NCI-H1048 (cell line): ENCODE measurements at regions not wholly inside any gene's neighbourhood (a gene's known extent, or its start where the extent isn't known, plus 50 kb on each side); places are given as distances from the start of the nearest gene placed in this dataset.
"Not testable (repeated sequence)": the region's sequence is repeated elsewhere in the genome, so short reads cannot be mapped to it uniquely, and the experiment has no call there.

ENCODE experiments used
- DNase-seq: peaks from one replicate; lab custom pipeline; 2025; lab: John Stamatoyannopoulos, UW

- no peak for DNase-seq
Observed at GRCh38 chr11:100584201-100584985, 102.7 kb upstream of the ARHGAP42 start.

GRCh38 chr11:100585728-100586127 is 101.4 kb upstream of the ARHGAP42 start:
- no peak for DNase-seq

GRCh38 chr11:100586361-100587101 is 100.6 kb upstream of the ARHGAP42 start:
- DNase-seq = no peak

- DNase-seq = no peak
Observed at GRCh38 chr11:100592619-100593260, 94.3 kb upstream of the ARHGAP42 start.

- DNase-seq = no peak
Observed at GRCh38 chr11:100593291-100593690, 93.8 kb upstream of the ARHGAP42 start.

- DNase-seq = no peak
Observed at GRCh38 chr11:100594320-100594719, 92.8 kb upstream of the ARHGAP42 start.

- DNase-seq = no peak
Observed at GRCh38 chr11:100600941-100601340, 86.1 kb upstream of the ARHGAP42 start.

- DNase-seq = no peak
Observed at GRCh38 chr11:100602716-100603115, 84.4 kb upstream of the ARHGAP42 start.

- DNase-seq = not testable (repeated sequence)
Observed at GRCh38 chr11:100607761-100608160, 79.3 kb upstream of the ARHGAP42 start.

GRCh38 chr11:100612766-100613165 is 74.3 kb upstream of the ARHGAP42 start:
- DNase-seq = no peak

GRCh38 chr11:100618914-100619313 is 68.2 kb upstream of the ARHGAP42 start:
- no peak for DNase-seq

- DNase-seq = no peak
Observed at GRCh38 chr11:100619484-100619883, 67.6 kb upstream of the ARHGAP42 start.

GRCh38 chr11:100622404-100622803 is 64.7 kb upstream of the ARHGAP42 start:
- no peak for DNase-seq

- DNase-seq = no peak
Observed at GRCh38 chr11:100624346-100624745, 62.7 kb upstream of the ARHGAP42 start.

- DNase-seq = no peak
Observed at GRCh38 chr11:100625041-100625440, 62.0 kb upstream of the ARHGAP42 start.

GRCh38 chr11:100629671-100630070 is 57.4 kb upstream of the ARHGAP42 start:
- DNase-seq = no peak

- DNase-seq = no peak
Observed at GRCh38 chr11:100630898-100631297, 56.2 kb upstream of the ARHGAP42 start.

GRCh38 chr11:100631316-100631715 is 55.8 kb upstream of the ARHGAP42 start:
- DNase-seq = no peak

- DNase-seq = no peak
Observed at GRCh38 chr11:100632941-100633452, 54.1 kb upstream of the ARHGAP42 start.

GRCh38 chr11:100635194-100635593 is 51.9 kb upstream of the ARHGAP42 start:
- no peak for DNase-seq

GRCh38 chr11:100636536-100636935 is 50.6 kb upstream of the ARHGAP42 start:
- DNase-seq = no peak
